ENCODE measurements at regions not wholly inside any gene's neighbourhood (a gene's known extent, or its start where the extent isn't known, plus 50 kb on each side); places are given as distances from the start of the nearest gene placed in this dataset.

DNA sequence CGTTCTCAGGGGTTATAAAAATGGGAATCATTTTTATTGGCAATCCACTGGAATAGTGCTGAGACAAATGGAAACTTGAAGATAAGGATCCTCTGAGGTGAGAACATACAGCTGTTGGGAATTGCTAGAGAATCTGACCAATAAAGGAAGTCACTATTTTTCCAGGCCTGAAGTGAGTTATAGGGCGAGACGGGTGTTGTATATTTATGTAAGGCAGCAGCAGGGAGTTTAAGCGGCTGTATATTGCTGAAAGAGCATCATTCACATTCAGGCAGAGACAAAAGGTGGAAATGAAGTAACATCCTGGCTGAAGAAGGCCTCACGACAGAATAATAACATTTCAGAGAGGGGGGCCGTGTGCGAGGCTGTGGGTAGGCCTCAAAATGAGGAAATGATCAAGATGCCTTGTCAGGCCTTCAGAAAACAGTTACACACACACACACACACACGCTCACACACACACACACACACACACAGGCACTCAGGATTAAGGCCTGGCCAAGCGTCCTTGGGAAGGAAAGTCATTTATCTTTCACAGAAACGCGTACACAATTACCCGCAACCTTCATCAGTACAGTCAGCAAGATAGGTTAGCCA, 964.9 kb upstream of the NR2F2 start:
- H3K4me3 ChIP-seq, result no peak overlapping the region
- H3K9me3 ChIP-seq, result no peaks in the 10 kb centered on the region
- TF ChIP-seq, protein P1, sequence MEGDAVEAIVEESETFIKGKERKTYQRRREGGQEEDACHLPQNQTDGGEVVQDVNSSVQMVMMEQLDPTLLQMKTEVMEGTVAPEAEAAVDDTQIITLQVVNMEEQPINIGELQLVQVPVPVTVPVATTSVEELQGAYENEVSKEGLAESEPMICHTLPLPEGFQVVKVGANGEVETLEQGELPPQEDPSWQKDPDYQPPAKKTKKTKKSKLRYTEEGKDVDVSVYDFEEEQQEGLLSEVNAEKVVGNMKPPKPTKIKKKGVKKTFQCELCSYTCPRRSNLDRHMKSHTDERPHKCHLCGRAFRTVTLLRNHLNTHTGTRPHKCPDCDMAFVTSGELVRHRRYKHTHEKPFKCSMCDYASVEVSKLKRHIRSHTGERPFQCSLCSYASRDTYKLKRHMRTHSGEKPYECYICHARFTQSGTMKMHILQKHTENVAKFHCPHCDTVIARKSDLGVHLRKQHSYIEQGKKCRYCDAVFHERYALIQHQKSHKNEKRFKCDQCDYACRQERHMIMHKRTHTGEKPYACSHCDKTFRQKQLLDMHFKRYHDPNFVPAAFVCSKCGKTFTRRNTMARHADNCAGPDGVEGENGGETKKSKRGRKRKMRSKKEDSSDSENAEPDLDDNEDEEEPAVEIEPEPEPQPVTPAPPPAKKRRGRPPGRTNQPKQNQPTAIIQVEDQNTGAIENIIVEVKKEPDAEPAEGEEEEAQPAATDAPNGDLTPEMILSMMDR (IDR thresholded peaks at IDR 0.05), result no peak
- no peaks in the 10 kb centered on the region for H3K27me3 ChIP-seq (ENCODE audit: low read depth)
- no peaks in the 10 kb centered on the region for H3K36me3 ChIP-seq
- no peaks in the 10 kb centered on the region for H3K4me1 ChIP-seq
- intact Hi-C loops (cut with DNase I), result no loop called here
- DNase-seq, result no peak
- H3K27ac ChIP-seq, result no peak overlapping the region
- ATAC-seq, result peak; percentile 18 to 51

DNA sequence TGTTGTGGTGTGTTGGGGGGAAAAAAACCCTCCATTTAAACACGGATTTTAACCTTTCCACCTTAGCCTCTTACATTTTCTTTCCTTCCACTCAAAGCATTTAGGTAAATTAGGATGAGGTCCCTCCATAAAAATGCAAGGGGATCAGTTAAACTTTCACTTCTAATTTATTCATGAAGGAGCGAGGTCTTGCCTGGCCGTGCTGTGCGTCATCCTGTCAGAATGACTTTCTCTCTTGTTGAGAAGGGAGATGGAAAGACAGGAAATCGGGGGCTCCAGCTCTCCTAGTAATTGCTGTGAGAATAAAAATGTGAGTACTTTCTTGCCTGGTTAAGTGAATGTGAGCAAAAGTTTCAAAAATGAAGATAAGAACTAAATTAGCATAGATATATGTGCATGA, 962.3 kb upstream of the NR2F2 start:
- no peaks in the 10 kb centered on the region for H3K27me3 ChIP-seq (ENCODE audit: low read depth)
- TF ChIP-seq, protein P1 (IDR thresholded peaks at IDR 0.05), result no peak
- ATAC-seq, result no peak
- no peaks in the 10 kb centered on the region for H3K4me1 ChIP-seq
- no peak overlapping the region for H3K27ac ChIP-seq
- no peaks in the 10 kb centered on the region for H3K9me3 ChIP-seq
- H3K4me3 ChIP-seq, result no peak overlapping the region
- H3K36me3 ChIP-seq, result no peaks in the 10 kb centered on the region
- intact Hi-C loops (cut with DNase I), result no loop called here
- no peak for DNase-seq

DNA sequence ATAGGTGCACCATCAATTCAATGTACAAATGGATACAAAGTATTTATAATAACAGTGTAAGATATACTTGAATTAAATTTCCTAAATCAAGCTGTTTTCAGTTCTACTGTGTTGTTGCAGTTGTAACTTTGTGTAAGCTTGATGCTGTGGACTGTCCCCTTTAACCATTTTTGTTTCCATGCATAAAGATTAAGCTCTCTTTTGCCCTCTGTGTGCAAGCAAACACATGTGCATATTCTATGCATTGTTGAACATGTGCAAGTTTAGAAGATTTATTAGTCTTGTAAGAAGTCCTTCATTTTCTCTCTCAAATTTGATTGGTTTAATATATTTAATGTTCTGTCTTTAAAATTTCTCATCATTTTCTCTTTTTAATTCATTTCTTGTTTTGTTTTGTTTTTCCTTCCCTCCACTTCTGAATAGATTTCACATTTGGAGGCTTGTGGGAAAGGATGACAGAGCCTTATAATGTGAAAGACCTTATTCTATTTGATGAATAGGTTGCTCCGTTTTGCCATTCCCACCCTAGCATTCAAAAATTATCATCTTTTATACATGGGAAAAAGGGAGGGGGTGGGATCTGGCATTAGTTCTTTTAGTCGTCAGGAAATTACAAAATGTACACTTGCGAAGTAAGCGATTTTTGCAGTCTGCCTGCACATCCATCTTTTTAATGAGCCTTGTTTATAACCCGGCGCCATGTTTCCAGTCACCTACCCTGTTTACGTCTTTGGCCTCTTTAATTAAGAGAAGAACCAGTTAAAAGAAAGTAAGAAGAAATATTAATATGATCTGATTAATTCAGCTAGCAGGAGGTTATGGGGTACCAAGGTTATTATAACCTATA, 961.5 kb upstream of the NR2F2 start:
- no peak for ATAC-seq
- TF ChIP-seq, protein P1 (IDR thresholded peaks at IDR 0.05), result no peak
- intact Hi-C loops (cut with DNase I), result no loop called here
- Histone ChIP-seq H3K27me3 (ENCODE audit: low read depth) (no peaks in the 10 kb centered on the region), H3K36me3 (no peaks in the 10 kb centered on the region), H3K4me1 (no peaks in the 10 kb centered on the region), H3K27ac (no peak overlapping the region), H3K4me3 (no peak overlapping the region), H3K9me3 (no peaks in the 10 kb centered on the region)
- DNase-seq, result no peak

- TF ChIP-seq, protein P1 (IDR thresholded peaks at IDR 0.05), result no peak
- DNase-seq (no peak), ATAC-seq (no peak)
- Histone ChIP-seq H3K9me3 (no peaks in the 10 kb centered on the region), H3K27ac (no peak overlapping the region), H3K27me3 (ENCODE audit: low read depth) (no peaks in the 10 kb centered on the region), H3K36me3 (no peaks in the 10 kb centered on the region), H3K4me1 (no peaks in the 10 kb centered on the region), H3K4me3 (no peak overlapping the region)
- intact Hi-C loops (cut with DNase I), result no loop called here
Observed at GRCh38 chr15:95370291-95370690, 960.2 kb upstream of the NR2F2 start.

GRCh38 chr15:95371664-95372063, 958.8 kb upstream of the NR2F2 start:
- Histone ChIP-seq H3K9me3 (no peaks in the 10 kb centered on the region), H3K4me1 (no peaks in the 10 kb centered on the region), H3K4me3 (no peak overlapping the region), H3K36me3 (no peaks in the 10 kb centered on the region), H3K27me3 (ENCODE audit: low read depth) (no peaks in the 10 kb centered on the region), H3K27ac (no peak overlapping the region)
- ATAC-seq (no peak), DNase-seq (no peak)
- intact Hi-C loops (cut with DNase I), result no loop called here
- TF ChIP-seq, protein P1 (IDR thresholded peaks at IDR 0.05), result no peak

Measured in lower lobe of right lung (tissue), 2 donors.